Muscle of leg (tissue), 3 donors: ENCODE measurements at regions not wholly inside any gene's neighbourhood (a gene's known extent, or its start where the extent isn't known, plus 50 kb on each side); places are given as distances from the start of the nearest gene placed in this dataset.
A peak's percentile ranks its signal among the peaks of the same experiment; 100 is the strongest.

Source experiments
- DNase-seq: peaks from one replicate; pipeline ENCODE4 v3.0.0; 2013
- H3K27ac ChIP-seq: one replicate; pipeline ENCODE4 v1.5.1; 2013; ENCODE audit warnings: mild to moderate bottlenecking, low read length, control low read depth
- H3K27me3 ChIP-seq: one replicate; pipeline ENCODE4 v1.6.1; 2013; ENCODE audit warnings: low read length; ENCODE audit not compliant: control insufficient read depth, insufficient read depth
- H3K36me3 ChIP-seq: one replicate; pipeline ENCODE4 v1.6.1; 2013; ENCODE audit warnings: low read length; ENCODE audit not compliant: control insufficient read depth, insufficient read depth
- H3K4me1 ChIP-seq: one replicate; pipeline ENCODE4 v1.6.1; 2013; ENCODE audit warnings: low read length; ENCODE audit not compliant: control insufficient read depth, insufficient read depth
- H3K4me3 ChIP-seq: one replicate; pipeline ENCODE4 v1.5.1; 2013; ENCODE audit warnings: low read length, control low read depth
- H3K9me3 ChIP-seq: replicated peaks from 2 replicates; pipeline ENCODE4 v1.6.1; 2013; ENCODE audit warnings: low read depth, low read length; ENCODE audit not compliant: control insufficient read depth
- WGBS: methylation state at CpG from one replicate; pipeline ENCODE4 v1.1.5; 2013; ENCODE audit warnings: missing lambda C conversion rate; ENCODE audit not compliant: insufficient coverage; 5-methylcytosine and 5-hydroxymethylcytosine counted together

DNA sequence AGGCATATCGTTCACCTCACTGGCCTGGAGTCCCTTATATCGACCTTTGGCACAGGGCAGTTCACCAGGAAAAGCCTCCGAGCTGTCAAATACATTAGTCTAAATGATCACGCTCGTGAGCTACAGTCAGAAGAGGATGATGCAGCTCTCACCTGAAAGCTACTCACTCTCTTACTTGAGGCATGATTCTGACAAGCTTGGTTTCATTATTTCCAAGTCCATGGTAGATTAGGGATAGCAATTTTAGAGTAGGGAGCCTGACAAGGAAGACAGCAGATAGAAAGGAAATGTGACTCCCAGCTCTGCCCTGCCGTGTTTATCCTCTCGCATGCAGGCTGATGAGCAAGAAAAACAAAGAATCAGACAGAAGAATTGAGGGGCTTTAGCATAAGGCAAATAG, 98.0 kb upstream of the MAP1B start:
- Histone ChIP-seq H3K27me3 (no peaks in the 10 kb centered on the region), H3K27ac (no peak overlapping the region), H3K4me1 (no peaks in the 10 kb centered on the region), H3K4me3 (no peak overlapping the region), H3K9me3 (no peaks in the 10 kb centered on the region), H3K36me3 (no peaks in the 10 kb centered on the region)
- 66% methylated on average over 4 of the region's 7 CpGs for WGBS
- no peak for DNase-seq

GRCh38 chr5:72010430-72010829, 96.8 kb upstream of the MAP1B start:
- Histone ChIP-seq H3K4me3 (no peak overlapping the region), H3K27me3 (no peaks in the 10 kb centered on the region), H3K27ac (no peak overlapping the region), H3K9me3 (no peaks in the 10 kb centered on the region), H3K36me3 (no peaks in the 10 kb centered on the region), H3K4me1 (no peaks in the 10 kb centered on the region)
- DNase-seq: no peak
- no CpG with 5 or more reads among the region's 4 CpGs for WGBS

DNA sequence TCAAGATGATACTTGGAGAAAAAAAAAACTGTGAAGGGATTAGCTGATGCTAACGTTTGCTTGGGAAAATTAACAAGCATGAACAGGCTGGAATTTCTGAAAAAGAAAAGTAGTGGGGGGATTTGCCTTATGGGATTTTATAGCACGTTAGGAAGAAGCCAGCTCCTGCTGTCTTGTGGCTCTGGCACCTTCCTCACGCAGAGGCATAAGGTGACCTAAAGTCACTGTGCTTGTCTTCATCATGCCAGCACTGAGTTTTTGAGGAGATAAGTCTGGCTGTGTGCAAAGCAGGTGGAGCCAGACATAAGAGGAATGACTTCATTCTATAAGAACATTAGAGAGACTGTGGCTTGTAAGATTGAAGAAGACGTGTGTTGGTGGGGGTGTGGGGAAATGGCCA, 94.4 kb upstream of the MAP1B start:
- WGBS: 43% methylated on average over 3 of the region's 4 CpGs
- Histone ChIP-seq H3K27me3 (no peaks in the 10 kb centered on the region), H3K36me3 (no peaks in the 10 kb centered on the region), H3K27ac (no peak overlapping the region), H3K4me1 (no peaks in the 10 kb centered on the region), H3K9me3 (no peaks in the 10 kb centered on the region), H3K4me3 (no peak overlapping the region)
- no peak for DNase-seq

DNA sequence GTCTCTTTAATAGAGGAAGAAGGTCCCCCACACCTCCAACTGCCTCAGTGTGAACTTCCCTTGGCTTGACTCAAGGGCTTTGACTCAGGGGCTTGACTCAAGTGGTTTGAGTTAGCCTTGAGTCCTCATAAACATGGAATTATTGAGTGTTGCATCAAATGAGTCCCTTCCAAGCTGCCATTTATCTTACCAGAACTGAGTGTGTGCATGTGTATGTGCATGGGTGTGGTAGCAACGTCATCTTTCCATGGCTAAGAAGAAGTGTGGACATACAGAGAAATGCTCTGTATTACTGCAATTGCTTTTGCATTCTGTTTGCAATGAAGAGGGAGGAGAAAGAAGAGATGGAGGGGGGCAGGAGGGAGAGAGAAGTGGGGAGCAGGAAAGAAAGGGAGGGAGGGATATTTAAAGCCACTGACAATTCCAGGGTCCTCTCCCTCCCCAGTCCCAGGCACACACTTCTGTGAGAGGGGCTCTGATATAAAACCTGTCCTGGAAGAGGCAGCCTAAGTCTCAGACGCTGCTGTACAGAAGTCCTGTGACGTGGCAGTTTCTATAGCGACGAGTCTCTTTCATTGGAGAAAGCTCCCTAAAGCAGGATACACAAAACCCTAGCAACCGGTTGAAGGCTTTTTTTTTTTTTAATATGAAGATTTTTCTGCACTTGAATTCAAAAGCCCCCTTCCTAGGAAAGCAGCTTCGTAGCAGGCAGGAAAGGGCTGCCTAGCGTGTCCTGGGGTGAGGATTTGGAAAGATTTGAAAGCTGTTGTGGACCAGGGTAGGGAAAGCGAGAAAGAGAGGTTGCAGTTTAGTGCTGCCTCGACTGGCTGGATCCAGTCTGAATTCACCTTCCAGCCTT, 93.3 kb upstream of the MAP1B start:
- Histone ChIP-seq H3K9me3 (peaks cover 2% of the 10 kb centered on the region), H3K27ac (no peak overlapping the region), H3K4me3 (no peak overlapping the region), H3K36me3 (no peaks in the 10 kb centered on the region), H3K27me3 (no peaks in the 10 kb centered on the region), H3K4me1 (no peaks in the 10 kb centered on the region)
- 0% methylated on average over 1 of the region's 10 CpGs for WGBS
- DNase-seq: peak; percentile 94

DNA sequence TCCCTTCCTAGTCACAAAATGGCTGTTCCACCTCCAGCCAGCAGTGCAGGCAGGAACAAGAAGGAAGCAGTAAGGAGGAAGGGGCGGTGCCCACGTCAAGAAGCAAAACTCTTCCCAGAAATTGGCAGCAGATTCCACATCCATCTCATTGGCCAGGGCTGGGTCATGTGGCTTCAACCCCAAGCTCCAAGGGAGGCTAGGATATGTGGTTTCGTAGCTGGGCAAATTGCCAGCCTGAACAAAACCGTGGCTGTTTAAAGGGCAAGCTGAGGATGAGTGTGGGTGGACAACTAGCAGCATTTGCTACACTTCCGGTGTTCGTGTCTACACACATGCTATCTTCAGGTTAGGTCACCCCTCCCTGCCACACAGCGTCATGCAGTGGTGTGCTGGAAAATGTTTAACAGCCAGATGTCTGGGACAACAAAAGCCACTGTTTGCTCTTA, 92.1 kb upstream of the MAP1B start:
- Histone ChIP-seq H3K4me1 (no peaks in the 10 kb centered on the region), H3K9me3 (peaks cover 2% of the 10 kb centered on the region), H3K36me3 (no peaks in the 10 kb centered on the region), H3K27me3 (no peaks in the 10 kb centered on the region), H3K4me3 (no peak overlapping the region), H3K27ac (no peak overlapping the region)
- peak; percentile 37 for DNase-seq
- WGBS: no CpG with 5 or more reads among the region's 7 CpGs

DNA sequence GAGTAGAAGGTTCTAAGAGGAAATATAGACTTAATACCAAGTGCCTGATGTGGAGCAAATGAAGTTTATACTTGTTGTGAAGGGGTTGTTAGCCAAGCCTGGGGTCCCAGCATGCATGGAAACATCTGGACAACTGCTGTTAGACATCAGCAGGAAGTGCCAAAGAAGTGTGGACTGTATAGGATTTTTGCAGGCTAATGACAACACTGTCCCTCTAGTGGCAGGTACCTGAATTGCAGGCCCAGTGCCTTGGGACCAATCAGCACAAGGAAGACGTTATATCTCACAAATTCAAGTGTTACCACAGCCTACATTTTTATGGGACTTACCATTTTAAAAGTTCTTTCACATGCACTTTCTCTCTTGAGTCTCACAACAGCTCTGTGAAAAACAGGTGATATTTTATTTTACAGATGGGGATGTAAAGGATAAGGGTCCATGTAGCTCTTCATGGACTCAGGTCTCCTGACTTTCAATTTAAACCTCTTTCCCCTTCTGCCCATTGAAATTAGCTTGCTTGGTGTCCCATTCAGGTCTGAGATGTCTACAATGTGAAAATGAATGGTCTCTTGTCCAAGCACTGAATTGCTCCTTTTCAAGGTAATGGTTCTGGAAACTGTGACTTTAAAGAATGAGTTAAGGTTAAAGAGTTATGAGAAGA, 89.0 kb upstream of the MAP1B start:
- H3K27ac ChIP-seq: no peak overlapping the region
- WGBS: 33% methylated on average over 1 of the region's 1 CpG
- H3K36me3 ChIP-seq: no peaks in the 10 kb centered on the region
- no peak overlapping the region for H3K4me3 ChIP-seq
- peaks cover 2% of the 10 kb centered on the region for H3K9me3 ChIP-seq
- H3K4me1 ChIP-seq: no peaks in the 10 kb centered on the region
- no peaks in the 10 kb centered on the region for H3K27me3 ChIP-seq
- peak; percentile 20 for DNase-seq

GRCh38 chr5:72020161-72020983, 86.9 kb upstream of the MAP1B start:
- WGBS: 30% methylated on average over 2 of the region's 4 CpGs
- Histone ChIP-seq H3K36me3 (no peaks in the 10 kb centered on the region), H3K9me3 (peaks cover 2% of the 10 kb centered on the region), H3K27me3 (no peaks in the 10 kb centered on the region), H3K4me1 (no peaks in the 10 kb centered on the region), H3K27ac (no peak overlapping the region), H3K4me3 (no peak overlapping the region)
- no peak for DNase-seq

- Histone ChIP-seq H3K4me3 (no peak overlapping the region), H3K9me3 (peaks cover 2% of the 10 kb centered on the region), H3K36me3 (no peaks in the 10 kb centered on the region), H3K4me1 (no peaks in the 10 kb centered on the region), H3K27me3 (no peaks in the 10 kb centered on the region), H3K27ac (no peak overlapping the region)
- DNase-seq: no peak
- 100% methylated on average over 1 of the region's 8 CpGs for WGBS
Measured at GRCh38 chr5:72021651-72022357, 85.5 kb upstream of the MAP1B start.

DNA sequence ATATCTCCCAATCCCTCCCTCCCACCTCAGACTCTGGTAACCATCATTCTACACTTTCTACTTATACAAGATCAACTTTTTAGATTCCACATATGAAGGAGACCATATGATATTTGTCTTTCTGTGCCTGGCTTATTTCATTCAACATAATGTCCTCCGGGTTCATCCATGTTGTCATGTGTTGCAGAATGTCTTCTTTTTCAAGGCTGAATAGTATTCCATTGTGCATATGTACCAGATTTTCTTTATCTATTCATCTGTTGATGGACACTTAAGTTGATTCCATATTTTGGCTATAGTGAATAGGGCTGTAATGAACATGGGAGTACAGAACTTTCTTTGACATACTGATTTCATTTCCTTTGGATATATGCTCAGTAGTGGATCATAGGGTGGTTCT, 78.9 kb upstream of the MAP1B start:
- no CpG with 5 or more reads among the region's 1 CpG for WGBS
- Histone ChIP-seq H3K27me3 (no peaks in the 10 kb centered on the region), H3K4me3 (no peak overlapping the region), H3K9me3 (no peaks in the 10 kb centered on the region), H3K36me3 (no peaks in the 10 kb centered on the region), H3K27ac (no peak overlapping the region), H3K4me1 (no peaks in the 10 kb centered on the region)
- no peak for DNase-seq
